ENCODE measurements at regions not wholly inside any gene's neighbourhood (a gene's known extent, or its start where the extent isn't known, plus 50 kb on each side); places are given as distances from the start of the nearest gene placed in this dataset.

DNA sequence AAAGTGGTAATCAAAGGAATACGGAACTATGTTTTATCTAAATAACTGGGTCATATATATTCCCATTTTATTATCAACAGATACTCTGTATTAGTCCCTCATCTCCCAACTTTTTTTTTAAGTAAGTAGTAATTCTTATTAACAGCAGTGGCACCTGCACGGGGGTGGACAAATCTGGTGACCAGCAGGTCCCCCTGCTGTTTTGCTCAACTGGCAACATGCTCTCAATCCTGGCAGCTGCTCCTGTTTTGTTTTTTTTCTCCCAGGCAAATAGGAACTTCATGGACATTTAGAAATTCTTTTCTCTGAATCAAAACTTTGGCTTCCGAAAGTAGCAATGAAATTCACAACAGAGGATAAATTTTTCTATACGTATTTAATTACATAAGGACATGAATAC lies 193.5 kb downstream of the SS18 start:
- TF ChIP-seq, protein P1, sequence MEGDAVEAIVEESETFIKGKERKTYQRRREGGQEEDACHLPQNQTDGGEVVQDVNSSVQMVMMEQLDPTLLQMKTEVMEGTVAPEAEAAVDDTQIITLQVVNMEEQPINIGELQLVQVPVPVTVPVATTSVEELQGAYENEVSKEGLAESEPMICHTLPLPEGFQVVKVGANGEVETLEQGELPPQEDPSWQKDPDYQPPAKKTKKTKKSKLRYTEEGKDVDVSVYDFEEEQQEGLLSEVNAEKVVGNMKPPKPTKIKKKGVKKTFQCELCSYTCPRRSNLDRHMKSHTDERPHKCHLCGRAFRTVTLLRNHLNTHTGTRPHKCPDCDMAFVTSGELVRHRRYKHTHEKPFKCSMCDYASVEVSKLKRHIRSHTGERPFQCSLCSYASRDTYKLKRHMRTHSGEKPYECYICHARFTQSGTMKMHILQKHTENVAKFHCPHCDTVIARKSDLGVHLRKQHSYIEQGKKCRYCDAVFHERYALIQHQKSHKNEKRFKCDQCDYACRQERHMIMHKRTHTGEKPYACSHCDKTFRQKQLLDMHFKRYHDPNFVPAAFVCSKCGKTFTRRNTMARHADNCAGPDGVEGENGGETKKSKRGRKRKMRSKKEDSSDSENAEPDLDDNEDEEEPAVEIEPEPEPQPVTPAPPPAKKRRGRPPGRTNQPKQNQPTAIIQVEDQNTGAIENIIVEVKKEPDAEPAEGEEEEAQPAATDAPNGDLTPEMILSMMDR (IDR thresholded peaks at IDR 0.05), result no peak
- no peak for TF ChIP-seq POLR2A (IDR thresholded peaks at IDR 0.05)

Measured in thyroid gland (tissue), 4 donors.